OCI-LY1 (cell line): ENCODE measurements at regions not wholly inside any gene's neighbourhood (a gene's known extent, or its start where the extent isn't known, plus 50 kb on each side); places are given as distances from the start of the nearest gene placed in this dataset.

Experiments
- H2AFZ ChIP-seq: fragments of 200-600 bp; sonication (generic), shearing (Covaris generic); 2 replicates; pipeline ENCODE4 v1.6.0; 2014; ENCODE audit warnings: antibody characterized with exemption, mild to moderate bottlenecking, low read length
- H3F3A ChIP-seq: fragments of 200-600 bp; sonication (generic), shearing (Covaris generic); 2 replicates; pipeline ENCODE4 v1.6.0; 2014; ENCODE audit warnings: mild to moderate bottlenecking, antibody characterized with exemption, low read length, moderate library complexity; ENCODE audit not compliant: insufficient read depth
- H3K27ac ChIP-seq: fragments of 200-600 bp; sonication (generic); 2 replicates; pipeline ENCODE4 v1.5.1; 2014; ENCODE audit warnings: low read length, mixed run types, mild to moderate bottlenecking, low read depth; ENCODE audit not compliant: poor library complexity, severe bottlenecking
- H3K27me3 ChIP-seq: fragments of 200-600 bp; sonication (generic); 2 replicates; pipeline ENCODE4 v1.6.0; 2014; ENCODE audit warnings: antibody characterized with exemption, mild to moderate bottlenecking, low read length, moderate library complexity; ENCODE audit not compliant: insufficient read depth
- H3K36me3 ChIP-seq: fragments of 200-600 bp; sonication (generic); 2 replicates; pipeline ENCODE4 v1.6.1; 2014; ENCODE audit warnings: mild to moderate bottlenecking, antibody characterized with exemption, low read length, moderate library complexity, mixed read lengths; ENCODE audit not compliant: insufficient read depth
- H3K4me1 ChIP-seq: fragments of 200-600 bp; sonication (generic); 2 replicates; pipeline ENCODE4 v1.5.1; 2014; ENCODE audit warnings: mild to moderate bottlenecking, low read length, moderate library complexity; ENCODE audit not compliant: insufficient read depth, severe bottlenecking
- H3K4me2 ChIP-seq: fragments of 200-600 bp; sonication (generic), shearing (Covaris generic); 2 replicates; pipeline ENCODE4 v1.6.1; 2014; ENCODE audit warnings: low read length
- H3K4me3 ChIP-seq: fragments of 200-600 bp; sonication (generic); 2 replicates; pipeline ENCODE4 v1.5.1; 2014; ENCODE audit warnings: low read length, low read depth, mild to moderate bottlenecking, mixed read lengths; ENCODE audit not compliant: poor library complexity, severe bottlenecking
- H3K79me2 ChIP-seq: fragments of 200-600 bp; shearing (Covaris generic); 2 replicates; pipeline ENCODE4 v1.6.1; 2016; ENCODE audit warnings: mixed run types, low read length, mixed read lengths; ENCODE audit not compliant: insufficient read depth
- H3K9ac ChIP-seq: fragments of 200-600 bp; sonication (generic), shearing (Covaris generic); 2 replicates; pipeline ENCODE4 v1.6.1; 2014; ENCODE audit warnings: mild to moderate bottlenecking, low read length, mixed read lengths
- H3K9me2 ChIP-seq: fragments of 200-600 bp; sonication (generic), shearing (Covaris generic); 2 replicates; pipeline ENCODE4 v1.6.1; 2014; ENCODE audit warnings: low read depth, mild to moderate bottlenecking, low read length, mixed read lengths
- H3K9me3 ChIP-seq: fragments of 200-600 bp; shearing (Covaris generic); 2 replicates; pipeline ENCODE4 v1.6.1; 2014; ENCODE audit warnings: low read length, mixed read lengths
- H4K20me1 ChIP-seq: fragments of 200-600 bp; sonication (generic), shearing (Covaris generic); 2 replicates; pipeline ENCODE4 v1.6.0; 2016; ENCODE audit warnings: mild to moderate bottlenecking, low read length; ENCODE audit not compliant: insufficient read depth
- EZH2 ChIP-seq: fragments of 200-600 bp; sonication (generic), shearing (Covaris generic); IDR thresholded peaks from 2 replicates; pipeline ENCODE4 v1.8.0; 2017; ENCODE audit warnings: borderline replicate concordance, mixed run types, mild to moderate bottlenecking, antibody characterized with exemption, low read length, moderate library complexity, mixed read lengths
- TF ChIP-seq, protein P1 (sequence below): fragments of 200-600 bp; sonication (generic), shearing (Covaris generic); IDR thresholded peaks from 2 replicates; pipeline ENCODE4 v1.5.1; 2017; ENCODE audit warnings: mild to moderate bottlenecking, antibody characterized with exemption, low read length, moderate library complexity, mixed read lengths

DNA sequence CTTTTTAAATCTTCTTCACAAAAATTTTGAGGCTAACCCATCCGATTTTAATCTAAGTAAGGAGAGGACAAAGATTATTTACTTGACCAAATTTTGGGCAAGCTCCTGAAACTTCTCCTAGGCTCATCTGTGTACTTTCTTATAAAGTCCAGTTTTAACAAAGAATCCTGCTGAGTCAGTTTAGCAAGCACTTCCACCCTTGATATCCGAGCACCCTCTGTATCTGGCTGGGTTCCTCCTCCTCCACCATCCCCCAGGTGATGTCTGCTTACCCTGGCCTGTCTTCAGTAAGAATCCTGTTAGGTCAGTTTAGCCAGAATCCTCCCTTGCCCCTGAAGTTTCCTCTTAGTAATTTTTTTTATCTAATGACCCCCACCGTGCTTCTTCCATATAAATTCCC, 140.5 kb downstream of the PHLDA1 start:
- Histone ChIP-seq H3F3A (no peaks in the 10 kb centered on the region), H2AFZ (no peak overlapping the region), H3K27me3 (no peaks in the 10 kb centered on the region), H3K4me2 (no peak overlapping the region), H3K4me1 (no peaks in the 10 kb centered on the region), H3K79me2 (no peaks in the 10 kb centered on the region), H4K20me1 (no peaks in the 10 kb centered on the region), H3K4me3 (no peak overlapping the region), H3K9ac (no peak overlapping the region), H3K9me3 (no peaks in the 10 kb centered on the region), H3K27ac (no peak overlapping the region), H3K36me3 (no peaks in the 10 kb centered on the region), H3K9me2 (no peaks in the 10 kb centered on the region)
- TF ChIP-seq, protein P1, sequence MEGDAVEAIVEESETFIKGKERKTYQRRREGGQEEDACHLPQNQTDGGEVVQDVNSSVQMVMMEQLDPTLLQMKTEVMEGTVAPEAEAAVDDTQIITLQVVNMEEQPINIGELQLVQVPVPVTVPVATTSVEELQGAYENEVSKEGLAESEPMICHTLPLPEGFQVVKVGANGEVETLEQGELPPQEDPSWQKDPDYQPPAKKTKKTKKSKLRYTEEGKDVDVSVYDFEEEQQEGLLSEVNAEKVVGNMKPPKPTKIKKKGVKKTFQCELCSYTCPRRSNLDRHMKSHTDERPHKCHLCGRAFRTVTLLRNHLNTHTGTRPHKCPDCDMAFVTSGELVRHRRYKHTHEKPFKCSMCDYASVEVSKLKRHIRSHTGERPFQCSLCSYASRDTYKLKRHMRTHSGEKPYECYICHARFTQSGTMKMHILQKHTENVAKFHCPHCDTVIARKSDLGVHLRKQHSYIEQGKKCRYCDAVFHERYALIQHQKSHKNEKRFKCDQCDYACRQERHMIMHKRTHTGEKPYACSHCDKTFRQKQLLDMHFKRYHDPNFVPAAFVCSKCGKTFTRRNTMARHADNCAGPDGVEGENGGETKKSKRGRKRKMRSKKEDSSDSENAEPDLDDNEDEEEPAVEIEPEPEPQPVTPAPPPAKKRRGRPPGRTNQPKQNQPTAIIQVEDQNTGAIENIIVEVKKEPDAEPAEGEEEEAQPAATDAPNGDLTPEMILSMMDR, result no peak
- no peak for TF ChIP-seq EZH2

DNA sequence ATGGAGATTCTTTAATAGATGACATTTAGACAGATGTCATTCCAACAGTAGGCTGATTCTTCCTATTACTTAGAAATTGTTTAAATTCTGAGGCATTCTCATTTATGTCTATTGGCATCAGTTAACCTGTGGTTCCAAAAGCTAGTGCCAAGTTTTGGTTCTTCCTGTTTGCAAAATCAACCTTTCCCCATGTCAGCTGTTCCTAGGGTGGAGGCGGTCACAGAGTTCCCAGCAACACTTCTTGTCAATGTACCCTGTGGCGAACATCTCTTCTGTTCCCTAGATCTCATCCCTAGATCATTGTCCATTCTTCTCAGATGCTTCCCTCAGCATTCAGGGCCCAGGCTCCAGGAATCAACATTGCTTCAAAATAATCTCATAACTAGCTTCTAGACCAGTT, 140.9 kb downstream of the PHLDA1 start:
- H3K9me3 ChIP-seq, result no peaks in the 10 kb centered on the region
- no peaks in the 10 kb centered on the region for H3F3A ChIP-seq
- H3K79me2 ChIP-seq, result no peaks in the 10 kb centered on the region
- H2AFZ ChIP-seq, result no peak overlapping the region
- no peaks in the 10 kb centered on the region for H3K27me3 ChIP-seq
- no peaks in the 10 kb centered on the region for H3K9me2 ChIP-seq
- no peak for TF ChIP-seq EZH2
- TF ChIP-seq, protein P1, result no peak
- H4K20me1 ChIP-seq, result no peaks in the 10 kb centered on the region
- H3K4me1 ChIP-seq, result no peaks in the 10 kb centered on the region
- no peak overlapping the region for H3K4me3 ChIP-seq
- H3K4me2 ChIP-seq, result no peak overlapping the region
- H3K27ac ChIP-seq, result no peak overlapping the region
- H3K9ac ChIP-seq, result no peak overlapping the region
- no peaks in the 10 kb centered on the region for H3K36me3 ChIP-seq

DNA sequence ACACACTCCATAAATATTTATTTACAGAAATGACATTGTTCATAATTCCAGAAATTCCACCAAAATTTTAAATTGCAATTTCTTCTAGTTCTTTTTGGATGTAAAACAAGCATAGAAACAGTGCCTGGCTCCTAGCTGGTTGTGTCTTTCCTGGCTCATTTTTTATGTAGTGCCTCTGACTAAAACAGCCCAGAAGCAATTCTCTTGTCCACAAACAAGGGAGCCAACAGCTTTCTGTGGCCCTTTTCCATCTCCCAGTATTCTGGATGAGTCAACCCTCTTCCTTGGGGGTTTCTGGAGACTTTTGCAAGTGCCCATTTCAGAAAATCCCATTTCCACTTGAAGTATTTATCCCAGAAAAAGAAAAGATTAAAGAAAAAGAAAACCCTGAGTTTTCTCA, 141.4 kb downstream of the PHLDA1 start:
- H3K27ac ChIP-seq, result no peak overlapping the region
- no peak for TF ChIP-seq EZH2
- TF ChIP-seq, protein P1, result no peak
- no peak overlapping the region for H3K4me2 ChIP-seq
- H3K4me3 ChIP-seq, result no peak overlapping the region
- H3K9me3 ChIP-seq, result no peaks in the 10 kb centered on the region
- H4K20me1 ChIP-seq, result no peaks in the 10 kb centered on the region
- no peaks in the 10 kb centered on the region for H3K27me3 ChIP-seq
- H3K36me3 ChIP-seq, result no peaks in the 10 kb centered on the region
- H3K9me2 ChIP-seq, result no peaks in the 10 kb centered on the region
- no peak overlapping the region for H2AFZ ChIP-seq
- H3K79me2 ChIP-seq, result no peaks in the 10 kb centered on the region
- H3F3A ChIP-seq, result no peaks in the 10 kb centered on the region
- H3K9ac ChIP-seq, result no peak overlapping the region
- no peaks in the 10 kb centered on the region for H3K4me1 ChIP-seq
